ENCODE measurements at regions not wholly inside any gene's neighbourhood (a gene's known extent, or its start where the extent isn't known, plus 50 kb on each side); places are given as distances from the start of the nearest gene placed in this dataset.
"Not testable (repeated sequence)": the region's sequence is repeated elsewhere in the genome, so short reads cannot be mapped to it uniquely, and the experiment has no call there.

DNA sequence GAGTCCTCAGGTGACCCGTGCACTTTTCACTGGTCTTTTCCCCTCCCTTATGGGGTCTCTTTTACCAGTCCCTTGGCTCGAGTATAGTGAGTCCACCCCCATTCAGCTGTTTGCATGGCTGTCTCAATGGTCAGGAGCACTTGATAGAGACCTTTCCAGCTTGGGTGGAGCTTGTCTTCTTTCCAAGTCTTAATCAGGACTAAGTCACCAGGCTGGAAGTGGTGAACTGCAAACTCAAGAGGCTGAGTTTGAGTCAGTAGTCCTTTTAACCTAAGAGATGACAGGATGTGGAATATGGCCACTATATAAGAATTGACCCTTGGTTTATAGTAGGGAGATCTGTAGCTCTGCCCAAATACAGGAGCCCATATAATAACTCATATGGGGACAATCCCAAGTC is 279.7 kb downstream of the PYDC2 start:
- Histone ChIP-seq H3K9me3 (no peaks in the 10 kb centered on the region), H3K4me3 (no peak overlapping the region), H3K36me3 (no peaks in the 10 kb centered on the region), H3K27ac (no peak overlapping the region), H3K4me1 (no peaks in the 10 kb centered on the region), H3K27me3 (no peaks in the 10 kb centered on the region)
- DNase-seq (no peak), ATAC-seq (no peak)
- intact Hi-C loops (cut with DNase I; ENCODE audit: low total_unique reads) = no loop called here
- no peak for TF ChIP-seq POLR2A (IDR thresholded peaks at IDR 0.05)
- TF ChIP-seq, protein P1, sequence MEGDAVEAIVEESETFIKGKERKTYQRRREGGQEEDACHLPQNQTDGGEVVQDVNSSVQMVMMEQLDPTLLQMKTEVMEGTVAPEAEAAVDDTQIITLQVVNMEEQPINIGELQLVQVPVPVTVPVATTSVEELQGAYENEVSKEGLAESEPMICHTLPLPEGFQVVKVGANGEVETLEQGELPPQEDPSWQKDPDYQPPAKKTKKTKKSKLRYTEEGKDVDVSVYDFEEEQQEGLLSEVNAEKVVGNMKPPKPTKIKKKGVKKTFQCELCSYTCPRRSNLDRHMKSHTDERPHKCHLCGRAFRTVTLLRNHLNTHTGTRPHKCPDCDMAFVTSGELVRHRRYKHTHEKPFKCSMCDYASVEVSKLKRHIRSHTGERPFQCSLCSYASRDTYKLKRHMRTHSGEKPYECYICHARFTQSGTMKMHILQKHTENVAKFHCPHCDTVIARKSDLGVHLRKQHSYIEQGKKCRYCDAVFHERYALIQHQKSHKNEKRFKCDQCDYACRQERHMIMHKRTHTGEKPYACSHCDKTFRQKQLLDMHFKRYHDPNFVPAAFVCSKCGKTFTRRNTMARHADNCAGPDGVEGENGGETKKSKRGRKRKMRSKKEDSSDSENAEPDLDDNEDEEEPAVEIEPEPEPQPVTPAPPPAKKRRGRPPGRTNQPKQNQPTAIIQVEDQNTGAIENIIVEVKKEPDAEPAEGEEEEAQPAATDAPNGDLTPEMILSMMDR (IDR thresholded peaks at IDR 0.05 in 4 of 5, conservative IDR thresholded peaks at IDR 0.05 in 1 of 5) = no peak
- in situ Hi-C loops (cut with MboI; ENCODE audit: low sequenced_read_pairs in 4 of 4) = no loop called here

DNA sequence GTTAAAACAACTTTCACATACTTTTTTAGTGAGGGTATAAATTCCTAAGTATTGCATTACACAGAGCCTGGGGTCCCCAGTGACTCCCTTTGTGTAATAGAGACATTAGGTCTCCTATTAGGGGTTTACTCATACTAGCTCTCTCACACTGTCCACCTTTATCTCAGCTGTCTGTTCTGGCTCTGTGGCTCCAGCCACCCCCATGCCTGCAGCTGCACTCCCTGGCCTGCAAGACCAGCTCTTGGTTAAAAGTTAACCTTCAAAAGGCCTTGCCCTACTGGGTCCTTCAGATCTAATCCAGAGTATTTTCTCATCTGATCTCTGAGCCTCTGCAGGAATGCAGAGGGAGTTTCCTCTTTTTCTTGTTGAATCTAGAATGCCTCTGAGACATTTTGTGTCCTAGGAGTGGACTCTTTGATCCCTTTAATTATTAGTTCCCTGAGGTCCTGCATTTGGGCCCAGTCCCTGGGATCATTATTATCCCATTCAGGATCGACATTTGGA is 280.9 kb downstream of the PYDC2 start:
- ATAC-seq; H3K4me1 ChIP-seq; H3K36me3 ChIP-seq; H3K4me3 ChIP-seq; H3K27me3 ChIP-seq; H3K27ac ChIP-seq; DNase-seq; in situ Hi-C loops (cut with MboI; ENCODE audit: low sequenced_read_pairs in 4 of 4); H3K9me3 ChIP-seq; intact Hi-C loops (cut with DNase I; ENCODE audit: low total_unique reads): not testable (repeated sequence)

DNA sequence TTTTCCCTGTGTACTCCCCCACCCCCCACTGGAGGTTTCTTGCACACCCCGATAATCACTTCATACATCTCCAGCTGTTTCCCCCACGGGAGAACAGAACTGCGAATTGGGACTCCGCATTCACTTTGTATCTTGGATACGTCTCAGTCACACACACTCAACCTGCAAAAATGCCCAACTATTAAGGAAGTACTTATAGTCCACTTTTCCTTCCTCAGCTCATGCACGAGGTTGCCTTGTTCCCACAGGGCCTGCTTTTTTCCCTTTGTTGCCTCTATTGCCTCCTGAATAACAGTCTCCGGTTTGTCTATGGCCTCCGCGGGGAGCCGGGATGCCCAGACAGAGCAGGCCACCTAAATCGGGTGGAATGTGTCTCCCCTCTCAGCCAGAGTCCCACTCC is 282.3 kb downstream of the PYDC2 start:
- intact Hi-C loops (cut with DNase I; ENCODE audit: low total_unique reads) (no loop called here), in situ Hi-C loops (cut with MboI; ENCODE audit: low sequenced_read_pairs in 4 of 4) (no loop called here)
- no peak for DNase-seq
- no peaks in the 10 kb centered on the region for H3K9me3 ChIP-seq
- H3K4me3 ChIP-seq = no peak overlapping the region
- TF ChIP-seq POLR2A (IDR thresholded peaks at IDR 0.05) = no peak
- no peaks in the 10 kb centered on the region for H3K27me3 ChIP-seq
- no peak for ATAC-seq
- H3K27ac ChIP-seq = no peak overlapping the region
- no peaks in the 10 kb centered on the region for H3K36me3 ChIP-seq
- H3K4me1 ChIP-seq = no peaks in the 10 kb centered on the region

DNA sequence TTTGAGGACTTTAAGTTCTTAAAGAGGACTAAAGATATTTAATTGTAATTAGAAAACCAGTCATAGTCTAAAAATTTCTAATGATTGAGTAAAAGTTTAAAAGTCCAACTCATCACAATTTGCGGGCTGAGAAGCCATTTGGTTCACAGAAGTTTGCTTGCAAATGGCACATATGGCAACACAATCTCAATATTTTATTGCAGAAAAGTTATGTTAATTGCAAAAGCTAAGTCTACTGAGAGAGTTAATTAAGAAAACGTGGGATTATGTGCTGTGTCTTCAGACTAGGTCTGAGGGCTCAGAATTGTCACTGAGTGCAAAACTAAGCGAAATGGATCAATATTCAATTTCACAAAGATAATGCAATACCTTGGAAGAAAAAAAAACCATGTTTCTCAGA is 289.7 kb downstream of the PYDC2 start:
- no peak for ATAC-seq
- Histone ChIP-seq H3K9me3 (no peaks in the 10 kb centered on the region), H3K4me3 (no peak overlapping the region), H3K27me3 (no peaks in the 10 kb centered on the region), H3K27ac (no peak overlapping the region), H3K4me1 (no peaks in the 10 kb centered on the region), H3K36me3 (no peaks in the 10 kb centered on the region)
- TF ChIP-seq, protein P1 (IDR thresholded peaks at IDR 0.05 in 4 of 5, conservative IDR thresholded peaks at IDR 0.05 in 1 of 5) = no peak
- no peak for TF ChIP-seq POLR2A (IDR thresholded peaks at IDR 0.05)
- no peak for DNase-seq
- in situ Hi-C loops (cut with MboI; ENCODE audit: low sequenced_read_pairs in 4 of 4) = no loop called here
- intact Hi-C loops (cut with DNase I; ENCODE audit: low total_unique reads) = no loop called here

DNA sequence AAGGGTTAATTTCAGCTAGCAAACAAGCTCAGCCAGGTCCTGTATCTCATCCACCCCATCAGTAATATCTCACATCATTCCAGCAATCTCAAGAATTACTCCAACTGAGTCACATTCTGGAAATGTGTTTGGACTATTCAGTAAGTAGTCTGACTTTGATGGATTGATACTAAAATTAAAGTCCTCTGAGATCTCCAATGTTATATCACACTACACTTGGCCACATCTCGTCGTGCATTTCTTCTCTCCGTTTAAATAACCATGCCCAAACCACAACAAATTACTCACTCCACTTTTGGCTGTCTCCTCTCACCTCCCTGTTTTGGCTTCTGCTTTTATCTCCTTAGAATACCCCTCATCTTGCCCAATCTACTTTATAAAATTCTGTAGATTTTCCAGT is 292.2 kb downstream of the PYDC2 start:
- Histone ChIP-seq H3K9me3 (no peaks in the 10 kb centered on the region), H3K36me3 (no peaks in the 10 kb centered on the region), H3K27ac (no peak overlapping the region), H3K4me3 (no peak overlapping the region), H3K4me1 (no peaks in the 10 kb centered on the region), H3K27me3 (no peaks in the 10 kb centered on the region)
- in situ Hi-C loops (cut with MboI; ENCODE audit: low sequenced_read_pairs in 4 of 4) (no loop called here), intact Hi-C loops (cut with DNase I; ENCODE audit: low total_unique reads) (no loop called here)
- DNase-seq = no peak
- ATAC-seq = no peak
- no peak for TF ChIP-seq POLR2A (IDR thresholded peaks at IDR 0.05)
- TF ChIP-seq, protein P1 (IDR thresholded peaks at IDR 0.05 in 4 of 5, conservative IDR thresholded peaks at IDR 0.05 in 1 of 5) = no peak

DNA sequence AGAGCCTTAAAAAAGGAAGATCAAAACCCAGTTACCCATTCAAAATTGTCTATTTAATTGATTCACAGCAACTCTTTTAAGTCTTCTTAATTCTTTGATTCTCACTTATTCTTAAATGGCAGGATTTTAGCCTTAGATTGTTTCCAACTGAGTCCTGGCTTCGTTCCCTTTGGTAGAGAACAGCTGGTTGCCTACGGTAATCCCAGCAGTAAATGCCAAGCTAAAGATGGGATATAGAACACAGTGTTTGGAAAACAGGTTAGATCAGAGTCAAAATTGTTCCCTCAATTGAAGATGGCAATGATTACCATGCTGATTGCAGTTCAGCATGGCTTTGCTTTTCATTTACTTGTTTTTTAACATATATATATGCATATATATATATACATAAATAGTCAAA is 300.9 kb downstream of the PYDC2 start:
- no peaks in the 10 kb centered on the region for H3K27me3 ChIP-seq
- no peak overlapping the region for H3K27ac ChIP-seq
- no peaks in the 10 kb centered on the region for H3K4me1 ChIP-seq
- ATAC-seq (no peak), DNase-seq (no peak)
- in situ Hi-C loops (cut with MboI; ENCODE audit: low sequenced_read_pairs in 4 of 4) (no loop called here), intact Hi-C loops (cut with DNase I; ENCODE audit: low total_unique reads) (no loop called here)
- no peaks in the 10 kb centered on the region for H3K9me3 ChIP-seq
- no peaks in the 10 kb centered on the region for H3K36me3 ChIP-seq
- TF ChIP-seq, protein P1 (IDR thresholded peaks at IDR 0.05 in 4 of 5, conservative IDR thresholded peaks at IDR 0.05 in 1 of 5) = no peak
- no peak for TF ChIP-seq POLR2A (IDR thresholded peaks at IDR 0.05)
- no peak overlapping the region for H3K4me3 ChIP-seq

Measured in gastrocnemius medialis (tissue), 4 donors.